WTC11 (cell line): ENCODE measurements at regions not wholly inside any gene's neighbourhood (a gene's known extent, or its start where the extent isn't known, plus 50 kb on each side); places are given as distances from the start of the nearest gene placed in this dataset.

Experiments used
- ATAC-seq: fragments of 200-7000 bp; cut with Tn5 transposase; 2 replicates; pipeline ENCODE4 v1.10.0; 2021; ENCODE audit warnings: mild to moderate bottlenecking, moderate library complexity
- CTCF ChIA-PET: fragments of 300-600 bp; sonication (Branson Sonifier 250); formaldehyde crosslinking; loops from one replicate; lab custom pipeline; 2021; ENCODE audit warnings: antibody characterized with exemption; lab: Charles Lee
- POLR2A ChIA-PET: fragments of 350-600 bp; sonication (Branson Sonifier 250); formaldehyde crosslinking; loops from one replicate; lab custom pipeline; 2021; ENCODE audit warnings: antibody characterized with exemption; lab: Charles Lee
- DNase-seq: peaks from one replicate; pipeline ENCODE4 v3.0.0; 2021; ENCODE audit warnings: low spot score
- H3K27ac Mint-ChIP-seq: 2 replicates; pipeline ENCODE4 v1.8.0; 2021; ENCODE audit warnings: mixed read lengths
- H3K27me3 Mint-ChIP-seq: 2 replicates; pipeline ENCODE4 v1.8.0; 2021; ENCODE audit warnings: low read depth, mild to moderate bottlenecking, moderate library complexity, mixed read lengths
- H3K36me3 Mint-ChIP-seq: 2 replicates; pipeline ENCODE4 v1.8.0; 2021; ENCODE audit warnings: mixed read lengths
- H3K4me1 Mint-ChIP-seq: 2 replicates; pipeline ENCODE4 v1.8.0; 2022; ENCODE audit warnings: mixed read lengths
- H3K4me3 Mint-ChIP-seq: 2 replicates; pipeline ENCODE4 v1.8.0; 2021; ENCODE audit warnings: mild to moderate bottlenecking, moderate library complexity, mixed read lengths
- H3K9me3 Mint-ChIP-seq: 2 replicates; pipeline ENCODE4 v1.8.0; 2021; ENCODE audit warnings: mixed read lengths
- CREB1 ChIP-seq: sonication (generic); formaldehyde crosslinking; IDR thresholded peaks from 2 replicates; pipeline ENCODE4 v1.8.0; 2023; ENCODE audit warnings: mild to moderate bottlenecking, missing genetic modification reagents
- CREM ChIP-seq: sonication (generic); formaldehyde crosslinking; IDR thresholded peaks from 2 replicates; pipeline ENCODE4 v1.8.1; 2022; ENCODE audit warnings: mild to moderate bottlenecking, missing genetic modification reagents, moderate library complexity
- ETV6 ChIP-seq: sonication (generic); formaldehyde crosslinking; IDR thresholded peaks from 2 replicates; pipeline ENCODE4 v1.8.1; 2022; ENCODE audit warnings: mild to moderate bottlenecking, missing genetic modification reagents
- FOXJ3 ChIP-seq: sonication (generic); formaldehyde crosslinking; IDR thresholded peaks from 2 replicates; pipeline ENCODE4 v1.9.0; 2021; ENCODE audit warnings: missing genetic modification reagents, mild to moderate bottlenecking, borderline replicate concordance
- IRF2 ChIP-seq: sonication (generic); formaldehyde crosslinking; IDR thresholded peaks from 2 replicates; pipeline ENCODE4 v1.8.0; 2022; ENCODE audit warnings: low read depth, missing genetic modification reagents, borderline replicate concordance
- JAZF1 ChIP-seq: fragments of 250-450 bp; sonication (Bioruptor Pico); IDR thresholded peaks from 2 replicates; pipeline ENCODE4 v1.9.0; 2021; ENCODE audit warnings: moderate library complexity, mild to moderate bottlenecking, inconsistent platforms
- JUN ChIP-seq: sonication (generic); formaldehyde crosslinking; IDR thresholded peaks from 2 replicates; pipeline ENCODE4 v1.8.0; 2023; ENCODE audit warnings: mild to moderate bottlenecking, missing genetic modification reagents
- NFATC4 ChIP-seq: fragments of 250-450 bp; sonication (Bioruptor Pico); IDR thresholded peaks from 2 replicates; pipeline ENCODE4 v1.9.0; 2021; ENCODE audit warnings: mild to moderate bottlenecking
- NFYB ChIP-seq: sonication (generic); formaldehyde crosslinking; conservative IDR thresholded peaks from 2 replicates; pipeline ENCODE4 v1.8.0; 2022; ENCODE audit warnings: low read depth, missing genetic modification reagents
- NR1H2 ChIP-seq: sonication (generic); formaldehyde crosslinking; IDR thresholded peaks from 2 replicates; pipeline ENCODE4 v1.9.0; 2021; ENCODE audit warnings: mild to moderate bottlenecking, moderate library complexity, missing genetic modification reagents
- NR2C2 ChIP-seq: sonication (generic); formaldehyde crosslinking; IDR thresholded peaks from 2 replicates; pipeline ENCODE4 v1.8.0; 2022; ENCODE audit warnings: mild to moderate bottlenecking, missing genetic modification reagents
- OVOL2 ChIP-seq: fragments of 250-450 bp; sonication (Bioruptor Pico); IDR thresholded peaks from 2 replicates; pipeline ENCODE4 v1.9.0; 2021; ENCODE audit warnings: mild to moderate bottlenecking, borderline replicate concordance
- TEAD1 ChIP-seq: sonication (generic); formaldehyde crosslinking; IDR thresholded peaks from 2 replicates; pipeline ENCODE4 v1.8.0; 2022; ENCODE audit warnings: mild to moderate bottlenecking, missing genetic modification reagents
- TEAD4 ChIP-seq: sonication (generic); formaldehyde crosslinking; IDR thresholded peaks from 2 replicates; pipeline ENCODE4 v1.8.0; 2022; ENCODE audit warnings: mild to moderate bottlenecking, missing genetic modification reagents
- ZBTB21 ChIP-seq: sonication (generic); formaldehyde crosslinking; IDR thresholded peaks from 2 replicates; pipeline ENCODE4 v1.8.1; 2023; ENCODE audit warnings: mild to moderate bottlenecking, missing genetic modification reagents, borderline replicate concordance
- ZNF121 ChIP-seq: sonication (generic); formaldehyde crosslinking; IDR thresholded peaks from 2 replicates; pipeline ENCODE4 v1.8.0; 2023; ENCODE audit warnings: missing genetic modification reagents
- ZNF138 ChIP-seq: sonication (generic); formaldehyde crosslinking; conservative IDR thresholded peaks from 2 replicates; pipeline ENCODE4 v1.8.1; 2022; ENCODE audit warnings: mild to moderate bottlenecking, moderate library complexity, missing genetic modification reagents
- ZNF219 ChIP-seq: sonication (generic); formaldehyde crosslinking; IDR thresholded peaks from 2 replicates; pipeline ENCODE4 v1.8.0; 2023; ENCODE audit warnings: missing genetic modification reagents, mild to moderate bottlenecking, borderline replicate concordance
- ZNF532 ChIP-seq: fragments of 250-450 bp; sonication (Bioruptor Pico); IDR thresholded peaks from 2 replicates; pipeline ENCODE4 v1.9.0; 2021; ENCODE audit warnings: mild to moderate bottlenecking, borderline replicate concordance
- TF ChIP-seq, protein P1 (sequence below): sonication (generic); formaldehyde crosslinking; conservative IDR thresholded peaks from 2 replicates; pipeline ENCODE4 v1.8.1; 2022; ENCODE audit warnings: mild to moderate bottlenecking, missing genetic modification reagents
- TF ChIP-seq, protein P2 (sequence below): sonication (generic); formaldehyde crosslinking; IDR thresholded peaks from 2 replicates; pipeline ENCODE4 v1.8.0; 2022; ENCODE audit warnings: mild to moderate bottlenecking, missing genetic modification reagents
- TF ChIP-seq, protein P3 (sequence below): fragments of 250-450 bp; sonication (Bioruptor Pico); IDR thresholded peaks from 2 replicates; pipeline ENCODE4 v2.1.2; 2022; ENCODE audit warnings: mild to moderate bottlenecking, moderate library complexity

DNA sequence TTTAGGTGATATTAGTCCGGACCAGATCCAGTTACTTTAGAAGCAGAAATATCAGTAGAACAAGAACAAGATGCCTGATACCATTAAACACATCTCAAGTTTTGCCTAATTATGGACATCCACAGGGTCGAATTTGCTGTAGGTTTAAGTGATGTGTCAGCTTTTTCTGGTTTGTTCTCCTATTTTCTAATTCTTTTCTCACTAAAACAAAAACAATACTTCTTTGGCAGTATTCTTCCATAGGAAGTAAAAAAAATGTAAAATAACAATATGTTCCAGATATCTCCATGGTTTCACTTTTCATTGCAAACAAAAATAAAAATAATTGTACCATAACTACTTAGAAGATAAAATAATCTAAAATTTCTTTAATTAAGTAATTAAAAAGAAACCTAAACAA is 265.7 kb downstream of the SHOX2 start:
- no peaks in the 10 kb centered on the region for H3K9me3 Mint-ChIP-seq
- CTCF ChIA-PET, result no interaction called here
- no peaks in the 10 kb centered on the region for H3K4me1 Mint-ChIP-seq
- H3K4me3 Mint-ChIP-seq, result no peak overlapping the region
- no peak overlapping the region for H3K27ac Mint-ChIP-seq
- POLR2A ChIA-PET, result no interaction called here
- DNase-seq (no peak), ATAC-seq (no peak)
- TF ChIP-seq ETV6 (CRISPR knock-in tag) (no peak), ZNF532 (CRISPR knock-in tag) (no peak), JUN (no peak), NR1H2 (CRISPR knock-in tag) (no peak), ZNF121 (no peak), NFATC4 (no peak), FOXJ3 (CRISPR knock-in tag) (no peak), NFYB (CRISPR knock-in tag) (no peak), ZBTB21 (CRISPR knock-in tag) (no peak), IRF2 (CRISPR knock-in tag) (no peak), JAZF1 (CRISPR knock-in tag) (no peak), TEAD4 (CRISPR knock-in tag) (no peak)
- TF ChIP-seq, protein P1, sequence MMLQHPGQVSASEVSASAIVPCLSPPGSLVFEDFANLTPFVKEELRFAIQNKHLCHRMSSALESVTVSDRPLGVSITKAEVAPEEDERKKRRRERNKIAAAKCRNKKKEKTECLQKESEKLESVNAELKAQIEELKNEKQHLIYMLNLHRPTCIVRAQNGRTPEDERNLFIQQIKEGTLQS, result no peak
- TF ChIP-seq, protein P2, sequence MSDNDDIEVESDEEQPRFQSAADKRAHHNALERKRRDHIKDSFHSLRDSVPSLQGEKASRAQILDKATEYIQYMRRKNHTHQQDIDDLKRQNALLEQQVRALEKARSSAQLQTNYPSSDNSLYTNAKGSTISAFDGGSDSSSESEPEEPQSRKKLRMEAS (CRISPR knock-in tag), result no peak
- no peaks in the 10 kb centered on the region for H3K36me3 Mint-ChIP-seq
- H3K27me3 Mint-ChIP-seq, result no peaks in the 10 kb centered on the region

DNA sequence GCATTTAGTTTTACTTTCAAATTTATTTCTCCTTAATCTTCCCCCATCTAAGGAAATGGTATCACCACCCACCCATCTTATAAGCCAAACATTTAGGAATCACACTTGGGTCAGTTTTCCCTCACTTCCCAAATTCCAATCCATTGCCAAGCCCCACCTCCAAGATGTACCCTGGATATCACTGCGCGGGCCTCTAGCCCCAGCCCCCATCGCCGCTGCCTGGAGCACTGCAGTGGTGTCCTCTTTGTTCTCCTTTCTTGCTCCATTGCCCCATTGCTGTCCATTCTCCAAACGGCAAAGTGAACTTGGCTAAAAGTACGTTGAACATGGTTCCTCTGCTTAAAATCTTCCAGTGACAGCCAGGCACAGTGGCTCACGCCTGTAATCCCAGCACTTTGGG is 267.8 kb downstream of the SHOX2 start:
- H3K4me1 Mint-ChIP-seq, result no peaks in the 10 kb centered on the region
- POLR2A ChIA-PET, result no interaction called here
- ATAC-seq (no peak), DNase-seq (no peak)
- no peak overlapping the region for H3K4me3 Mint-ChIP-seq
- no peaks in the 10 kb centered on the region for H3K36me3 Mint-ChIP-seq
- H3K27ac Mint-ChIP-seq, result no peak overlapping the region
- TF ChIP-seq NR2C2 (CRISPR knock-in tag), result no peak
- TF ChIP-seq OVOL2 (CRISPR knock-in tag), result no peak
- CTCF ChIA-PET, result no interaction called here
- H3K27me3 Mint-ChIP-seq, result no peaks in the 10 kb centered on the region
- no peaks in the 10 kb centered on the region for H3K9me3 Mint-ChIP-seq

- ChIA-PET POLR2A (no interaction called here), CTCF (no interaction called here)
- ATAC-seq, result no peak
- TF ChIP-seq CREB1 (no peak), FOXJ3 (CRISPR knock-in tag) (no peak), TEAD1 (CRISPR knock-in tag) (no peak), JUN (no peak), ZNF138 (CRISPR knock-in tag) (no peak), CREM (CRISPR knock-in tag) (no peak), ZNF219 (CRISPR knock-in tag) (no peak), ZNF532 (CRISPR knock-in tag) (no peak)
- TF ChIP-seq, protein P3, sequence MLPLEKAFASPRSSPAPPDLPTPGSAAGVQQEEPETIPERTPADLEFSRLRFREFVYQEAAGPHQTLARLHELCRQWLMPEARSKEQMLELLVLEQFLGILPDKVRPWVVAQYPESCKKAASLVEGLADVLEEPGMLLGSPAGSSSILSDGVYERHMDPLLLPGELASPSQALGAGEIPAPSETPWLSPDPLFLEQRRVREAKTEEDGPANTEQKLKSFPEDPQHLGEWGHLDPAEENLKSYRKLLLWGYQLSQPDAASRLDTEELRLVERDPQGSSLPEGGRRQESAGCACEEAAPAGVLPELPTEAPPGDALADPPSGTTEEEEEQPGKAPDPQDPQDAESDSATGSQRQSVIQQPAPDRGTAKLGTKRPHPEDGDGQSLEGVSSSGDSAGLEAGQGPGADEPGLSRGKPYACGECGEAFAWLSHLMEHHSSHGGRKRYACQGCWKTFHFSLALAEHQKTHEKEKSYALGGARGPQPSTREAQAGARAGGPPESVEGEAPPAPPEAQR (CRISPR knock-in tag), result no peak
Measured at GRCh38 chr3:157837336-157837735, 268.9 kb downstream of the SHOX2 start.

More at GRCh38 chr3:157837336-157837735, 268.9 kb downstream of the SHOX2 start:
- no peak overlapping the region for H3K4me3 Mint-ChIP-seq
- H3K36me3 Mint-ChIP-seq, result no peaks in the 10 kb centered on the region
- H3K4me1 Mint-ChIP-seq, result no peaks in the 10 kb centered on the region
- DNase-seq, result no peak
- H3K9me3 Mint-ChIP-seq, result no peaks in the 10 kb centered on the region
- H3K27me3 Mint-ChIP-seq, result no peaks in the 10 kb centered on the region
- no peak overlapping the region for H3K27ac Mint-ChIP-seq
